ENCODE measurements at regions not wholly inside any gene's neighbourhood (a gene's known extent, or its start where the extent isn't known, plus 50 kb on each side); places are given as distances from the start of the nearest gene placed in this dataset.

GRCh38 chr3:21330293-21330692 lies 420.7 kb downstream of the ZNF385D start:
- no peaks in the 10 kb centered on the region for H3K9me3 Mint-ChIP-seq (ENCODE audit: low read depth)
- H3K36me3 Mint-ChIP-seq (ENCODE audit: insufficient read depth): no peaks in the 10 kb centered on the region

GRCh38 chr3:21328711-21329390 lies 422.2 kb downstream of the ZNF385D start:
- TF ChIP-seq CTCF (IDR thresholded peaks at IDR 0.05; ENCODE audit: unreplicated experiment): no peak
- Mint-ChIP-seq H3K27me3 (no peaks in the 10 kb centered on the region), H3K4me3 (ENCODE audit: low read depth) (no peak overlapping the region), H3K9me3 (ENCODE audit: low read depth) (no peaks in the 10 kb centered on the region), H3K27ac (no peak overlapping the region), H3K36me3 (ENCODE audit: insufficient read depth) (no peaks in the 10 kb centered on the region), H3K4me1 (ENCODE audit: low read depth) (peaks cover 1% of the 10 kb centered on the region)
- DNase-seq (ENCODE audit: low spot score, unreplicated experiment): no peak

More at GRCh38 chr3:21330293-21330692, 420.7 kb downstream of the ZNF385D start:
- no peak for TF ChIP-seq CTCF (IDR thresholded peaks at IDR 0.05; ENCODE audit: unreplicated experiment)
- no peak for DNase-seq (ENCODE audit: low spot score, unreplicated experiment)
- no peak overlapping the region for H3K27ac Mint-ChIP-seq
- H3K27me3 Mint-ChIP-seq: no peaks in the 10 kb centered on the region
- peaks cover 1% of the 10 kb centered on the region for H3K4me1 Mint-ChIP-seq (ENCODE audit: low read depth)
- H3K4me3 Mint-ChIP-seq (ENCODE audit: low read depth): no peak overlapping the region

- no peak for TF ChIP-seq CTCF (IDR thresholded peaks at IDR 0.05; ENCODE audit: unreplicated experiment)
- Mint-ChIP-seq H3K4me1 (ENCODE audit: low read depth) (peaks cover 1% of the 10 kb centered on the region), H3K27me3 (no peaks in the 10 kb centered on the region), H3K36me3 (ENCODE audit: insufficient read depth) (no peaks in the 10 kb centered on the region), H3K9me3 (ENCODE audit: low read depth) (no peaks in the 10 kb centered on the region), H3K27ac (no peak overlapping the region), H3K4me3 (ENCODE audit: low read depth) (no peak overlapping the region)
- no peak for DNase-seq (ENCODE audit: low spot score, unreplicated experiment)
These were observed 424.1 kb downstream of the ZNF385D start for GRCh38 chr3:21326704-21327475.

GRCh38 chr3:21314688-21315087 lies 436.3 kb downstream of the ZNF385D start:
- no peaks in the 10 kb centered on the region for H3K27me3 Mint-ChIP-seq
- DNase-seq (ENCODE audit: low spot score, unreplicated experiment): no peak
- H3K4me1 Mint-ChIP-seq (ENCODE audit: low read depth): no peaks in the 10 kb centered on the region
- no peaks in the 10 kb centered on the region for H3K36me3 Mint-ChIP-seq (ENCODE audit: insufficient read depth)
- H3K9me3 Mint-ChIP-seq (ENCODE audit: low read depth): no peaks in the 10 kb centered on the region
- no peak overlapping the region for H3K4me3 Mint-ChIP-seq (ENCODE audit: low read depth)
- no peak for TF ChIP-seq CTCF (IDR thresholded peaks at IDR 0.05; ENCODE audit: unreplicated experiment)
- H3K27ac Mint-ChIP-seq: no peak overlapping the region

- Mint-ChIP-seq H3K27me3 (no peaks in the 10 kb centered on the region), H3K36me3 (ENCODE audit: insufficient read depth) (no peaks in the 10 kb centered on the region), H3K4me1 (ENCODE audit: low read depth) (no peaks in the 10 kb centered on the region), H3K4me3 (ENCODE audit: low read depth) (no peak overlapping the region), H3K27ac (no peak overlapping the region), H3K9me3 (ENCODE audit: low read depth) (peaks cover 7% of the 10 kb centered on the region)
- no peak for TF ChIP-seq CTCF (IDR thresholded peaks at IDR 0.05; ENCODE audit: unreplicated experiment)
- DNase-seq (ENCODE audit: low spot score, unreplicated experiment): no peak
These were observed 440.1 kb downstream of the ZNF385D start for GRCh38 chr3:21310891-21311290.

Measured in progenitor cell of endocrine pancreas (in vitro differentiated cells).